CD4-positive, alpha-beta T cell (primary cell): ENCODE measurements at regions not wholly inside any gene's neighbourhood (a gene's known extent, or its start where the extent isn't known, plus 50 kb on each side); places are given as distances from the start of the nearest gene placed in this dataset.

ENCODE experiments used
- ATAC-seq: fragments of 200-7000 bp; cut with Tn5 transposase; one replicate; pipeline ENCODE4 v1.10.0; 2022; ENCODE audit warnings: mild to moderate bottlenecking; ENCODE audit not compliant: poor library complexity
- CTCF ChIA-PET: fragments of 350-600 bp; sonication (Branson Sonifier 250); formaldehyde crosslinking; loops from one replicate; lab custom pipeline; 2021; ENCODE audit warnings: antibody characterized with exemption, inconsistent platforms; lab: Charles Lee
- POLR2A ChIA-PET: fragments of 350-600 bp; sonication (Branson Sonifier 250); formaldehyde crosslinking; loops from one replicate; lab custom pipeline; 2021; ENCODE audit warnings: antibody characterized with exemption, inconsistent platforms; lab: Charles Lee
- DNase-seq, 14 experiments: peaks; one replicate each; pipeline ENCODE4 v3.0.0-alpha.2; 2013 to 2020; ENCODE audit warnings: mixed read lengths in 2 of 14
- H3K27ac ChIP-seq, 2 donors: one replicate each; pipeline versions ENCODE4 v1.5.1 to v1.7.0; 2013; ENCODE audit warnings: low read length in 2 of 2, low read depth in 1 of 2, mild to moderate bottlenecking in 1 of 2
- H3K27me3 ChIP-seq, 2 experiments: 1 replicate in 1 of 2; 2 replicates in 1 of 2; pipeline versions ENCODE4 v1.6.1 to v1.7.0; 2013; ENCODE audit warnings: low read length in 2 of 2, control low read depth in 1 of 2, mild to moderate bottlenecking in 1 of 2, moderate library complexity in 1 of 2; ENCODE audit not compliant: insufficient read depth in 2 of 2, control insufficient read depth in 1 of 2
- H3K36me3 ChIP-seq: one replicate; pipeline ENCODE4 v1.6.1; 2013; ENCODE audit warnings: low read length, control low read depth; ENCODE audit not compliant: insufficient read depth
- H3K4me1 ChIP-seq: one replicate; pipeline ENCODE4 v1.6.1; 2013; ENCODE audit warnings: low read length, control low read depth; ENCODE audit not compliant: insufficient read depth
- H3K4me3 ChIP-seq: one replicate; pipeline ENCODE4 v1.5.1; 2013; ENCODE audit warnings: mild to moderate bottlenecking, low read length, moderate library complexity
- H3K9me3 ChIP-seq, 2 experiments: 1 replicate in 1 of 2; 2 replicates in 1 of 2; pipeline versions ENCODE4 v1.6.1 to v1.7.0; 2013; ENCODE audit warnings: low read length in 2 of 2, mild to moderate bottlenecking in 2 of 2, control low read depth in 1 of 2, moderate library complexity in 1 of 2; ENCODE audit not compliant: control insufficient read depth in 1 of 2, insufficient read depth in 1 of 2
- H3K27ac Mint-ChIP-seq: one replicate; pipeline ENCODE4 v1.8.0; 2020; ENCODE audit warnings: mixed read lengths
- H3K27me3 Mint-ChIP-seq: one replicate; pipeline ENCODE4 v1.8.0; 2021; ENCODE audit warnings: mixed read lengths
- H3K36me3 Mint-ChIP-seq: one replicate; pipeline ENCODE4 v1.8.0; 2021; ENCODE audit warnings: low read depth, mixed read lengths
- H3K4me1 Mint-ChIP-seq: one replicate; pipeline ENCODE4 v1.8.0; 2021; ENCODE audit warnings: low read depth, mixed read lengths
- H3K4me3 Mint-ChIP-seq: one replicate; pipeline ENCODE4 v1.8.0; 2020; ENCODE audit warnings: mild to moderate bottlenecking, mixed read lengths
- H3K9me3 Mint-ChIP-seq: one replicate; pipeline ENCODE4 v1.8.0; 2020; ENCODE audit warnings: mixed read lengths
- intact Hi-C, 2 experiments: fragments of 100-400 bp; cut with DNase I in 1 of 2; cut with micrococcal nuclease in 1 of 2; formaldehyde crosslinking; loops; one replicate each; pipeline versions ENCODE4 v1.15.1 to v1.9.0; 2023 to 2025; cut with DNase I, micrococcal nuclease
- TF ChIP-seq, protein P1 (sequence below): fragments of 200-600 bp; IDR thresholded peaks from one replicate; pipeline ENCODE4 v1.8.0; 2022; ENCODE audit warnings: antibody characterized with exemption, mild to moderate bottlenecking

DNA sequence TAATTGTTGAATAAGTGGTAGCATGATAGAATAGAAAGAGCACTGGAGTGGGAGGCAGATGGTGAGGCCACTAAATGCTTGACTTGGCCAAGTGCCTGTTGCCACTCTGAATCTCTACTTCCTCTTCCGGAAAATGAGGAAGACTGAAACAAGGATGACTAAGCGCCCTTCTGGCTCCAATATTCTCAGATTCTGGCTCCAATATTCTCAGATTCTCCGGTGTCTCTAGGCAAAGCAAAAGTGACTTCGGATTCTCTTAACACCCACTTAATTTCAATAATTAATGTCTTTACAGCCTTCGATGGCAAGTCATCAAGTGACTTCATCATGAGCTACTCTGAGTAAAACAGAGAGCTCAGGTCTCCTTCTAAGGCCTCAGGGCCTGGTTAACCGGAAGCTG is 402.2 kb upstream of the FGF13 start:
- ATAC-seq (no peak), DNase-seq (peak in 2 of 14 experiments; percentile 2 to 4)
- H3K9me3 ChIP-seq: no peaks in the 10 kb centered on the region
- CTCF ChIA-PET: no interaction called here
- intact Hi-C loops: no loop called here
- H3K27ac Mint-ChIP-seq: no peak overlapping the region
- H3K27me3 ChIP-seq: no peaks in the 10 kb centered on the region
- no peaks in the 10 kb centered on the region for H3K27me3 Mint-ChIP-seq
- no peaks in the 10 kb centered on the region for H3K36me3 Mint-ChIP-seq
- H3K4me1 ChIP-seq: no peaks in the 10 kb centered on the region
- POLR2A ChIA-PET: no interaction called here
- no peak overlapping the region for H3K4me3 Mint-ChIP-seq
- TF ChIP-seq, protein P1, sequence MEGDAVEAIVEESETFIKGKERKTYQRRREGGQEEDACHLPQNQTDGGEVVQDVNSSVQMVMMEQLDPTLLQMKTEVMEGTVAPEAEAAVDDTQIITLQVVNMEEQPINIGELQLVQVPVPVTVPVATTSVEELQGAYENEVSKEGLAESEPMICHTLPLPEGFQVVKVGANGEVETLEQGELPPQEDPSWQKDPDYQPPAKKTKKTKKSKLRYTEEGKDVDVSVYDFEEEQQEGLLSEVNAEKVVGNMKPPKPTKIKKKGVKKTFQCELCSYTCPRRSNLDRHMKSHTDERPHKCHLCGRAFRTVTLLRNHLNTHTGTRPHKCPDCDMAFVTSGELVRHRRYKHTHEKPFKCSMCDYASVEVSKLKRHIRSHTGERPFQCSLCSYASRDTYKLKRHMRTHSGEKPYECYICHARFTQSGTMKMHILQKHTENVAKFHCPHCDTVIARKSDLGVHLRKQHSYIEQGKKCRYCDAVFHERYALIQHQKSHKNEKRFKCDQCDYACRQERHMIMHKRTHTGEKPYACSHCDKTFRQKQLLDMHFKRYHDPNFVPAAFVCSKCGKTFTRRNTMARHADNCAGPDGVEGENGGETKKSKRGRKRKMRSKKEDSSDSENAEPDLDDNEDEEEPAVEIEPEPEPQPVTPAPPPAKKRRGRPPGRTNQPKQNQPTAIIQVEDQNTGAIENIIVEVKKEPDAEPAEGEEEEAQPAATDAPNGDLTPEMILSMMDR: no peak
- H3K9me3 Mint-ChIP-seq: no peaks in the 10 kb centered on the region
- no peaks in the 10 kb centered on the region for H3K36me3 ChIP-seq
- no peaks in the 10 kb centered on the region for H3K4me1 Mint-ChIP-seq
- H3K27ac ChIP-seq: no peak overlapping the region
- no peak overlapping the region for H3K4me3 ChIP-seq

DNA sequence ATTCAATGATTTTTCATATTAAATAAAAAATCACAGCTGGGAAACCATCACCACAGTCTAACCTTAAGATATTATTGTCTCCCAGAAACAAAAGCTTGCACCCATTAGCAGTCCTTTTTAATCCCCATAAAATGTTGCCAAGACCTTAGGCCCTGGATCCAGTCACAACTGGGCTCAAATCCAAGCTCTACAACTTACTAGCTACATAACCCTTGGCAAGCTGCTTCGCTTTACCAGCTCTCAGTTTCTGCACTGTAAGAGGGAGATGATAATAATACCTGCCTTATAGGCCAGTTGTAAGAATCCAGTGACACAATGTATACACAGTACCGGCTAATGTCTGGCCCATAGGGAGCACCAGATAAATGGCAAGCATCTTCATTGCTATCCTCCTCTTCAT is 400.9 kb upstream of the FGF13 start:
- H3K27ac Mint-ChIP-seq: no peak overlapping the region
- TF ChIP-seq, protein P1: no peak

DNA sequence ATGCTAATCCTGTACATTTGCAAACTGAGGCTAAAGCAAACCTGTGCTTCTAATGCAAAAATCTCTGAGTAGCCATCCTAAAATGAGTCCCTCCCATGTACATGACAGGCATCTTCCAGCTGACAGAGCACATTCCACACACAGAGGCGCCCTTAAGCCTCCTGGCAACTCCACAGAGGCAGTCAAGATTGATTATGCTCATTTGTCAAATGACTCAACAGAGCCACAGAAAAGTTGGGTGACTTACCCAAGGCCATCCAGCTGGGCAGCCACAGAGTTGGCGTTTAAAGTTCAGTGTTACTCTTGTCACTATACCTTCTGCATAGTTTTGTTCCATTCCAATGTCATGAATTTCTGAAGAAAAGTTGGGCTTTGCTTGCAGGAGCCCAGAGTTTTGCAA is 394.6 kb upstream of the FGF13 start:
- POLR2A ChIA-PET: no interaction called here
- H3K27ac Mint-ChIP-seq: no peak overlapping the region
- H3K27me3 ChIP-seq: no peaks in the 10 kb centered on the region
- TF ChIP-seq, protein P1: no peak
- ATAC-seq: no peak
- H3K9me3 ChIP-seq: no peaks in the 10 kb centered on the region
- DNase-seq: no peak
- no peaks in the 10 kb centered on the region for H3K4me1 ChIP-seq
- H3K4me1 Mint-ChIP-seq: no peaks in the 10 kb centered on the region
- CTCF ChIA-PET: no interaction called here
- no peaks in the 10 kb centered on the region for H3K27me3 Mint-ChIP-seq
- no peak overlapping the region for H3K4me3 ChIP-seq
- H3K4me3 Mint-ChIP-seq: no peak overlapping the region
- H3K9me3 Mint-ChIP-seq: no peaks in the 10 kb centered on the region
- no peaks in the 10 kb centered on the region for H3K36me3 ChIP-seq
- H3K36me3 Mint-ChIP-seq: no peaks in the 10 kb centered on the region
- H3K27ac ChIP-seq: no peak overlapping the region
- intact Hi-C loops: no loop called here

More for the DNA sequence above, 400.9 kb upstream of the FGF13 start:
- no peaks in the 10 kb centered on the region for H3K36me3 Mint-ChIP-seq
- no peaks in the 10 kb centered on the region for H3K9me3 ChIP-seq
- H3K4me1 Mint-ChIP-seq: no peaks in the 10 kb centered on the region
- no peaks in the 10 kb centered on the region for H3K27me3 Mint-ChIP-seq
- ChIA-PET CTCF (no interaction called here), POLR2A (no interaction called here)
- no peak overlapping the region for H3K27ac ChIP-seq
- no peaks in the 10 kb centered on the region for H3K9me3 Mint-ChIP-seq
- H3K4me3 Mint-ChIP-seq: no peak overlapping the region
- H3K4me3 ChIP-seq: no peak overlapping the region
- H3K4me1 ChIP-seq: no peaks in the 10 kb centered on the region
- DNase-seq: no peak
- no peaks in the 10 kb centered on the region for H3K27me3 ChIP-seq
- no peak for ATAC-seq
- H3K36me3 ChIP-seq: no peaks in the 10 kb centered on the region
- intact Hi-C loops: no loop called here
